B cell (primary cell): ENCODE measurements at regions not wholly inside any gene's neighbourhood (a gene's known extent, or its start where the extent isn't known, plus 50 kb on each side); places are given as distances from the start of the nearest gene placed in this dataset.

Experiments
- ATAC-seq: fragments of 200-7000 bp; cut with Tn5 transposase; one replicate; pipeline ENCODE4 v1.10.0; 2021; ENCODE audit warnings: low read depth, mild to moderate bottlenecking, moderate number of reproducible peaks, moderate library complexity
- CTCF ChIA-PET: fragments of 350-600 bp; sonication (Branson Sonifier 250); formaldehyde crosslinking; loops from one replicate; lab custom pipeline; 2021; ENCODE audit warnings: antibody characterized with exemption, inconsistent platforms; lab: Charles Lee
- POLR2A ChIA-PET: fragments of 350-600 bp; sonication (Branson Sonifier 250); formaldehyde crosslinking; loops from one replicate; lab custom pipeline; 2021; ENCODE audit warnings: antibody characterized with exemption; lab: Charles Lee
- DNase-seq: peaks from one replicate; pipeline ENCODE4 v3.0.0; 2013
- H2AFZ ChIP-seq: 2 replicates; pipeline ENCODE4 v1.6.1; 2012; ENCODE audit warnings: mild to moderate bottlenecking, low read depth, low read length; ENCODE audit not compliant: insufficient read depth, poor library complexity, severe bottlenecking
- H3K27ac ChIP-seq, 2 donors: 1 replicate in 1 of 2; 2 replicates in 1 of 2; pipeline ENCODE4 v1.5.1; 2012 to 2013; ENCODE audit warnings: low read length in 2 of 2, mild to moderate bottlenecking in 2 of 2, moderate library complexity in 1 of 2
- H3K27me3 ChIP-seq, 4 experiments: fragments of 200-600 bp in 1 of 4; sonication (generic) in 1 of 4; replicated peaks in 1 of 4; 1 replicate in 2 of 4; 2 replicates in 2 of 4; pipeline versions ENCODE4 v1.6.1 to v1.7.0; 2013 to 2016; ENCODE audit warnings: low read length in 3 of 4, mild to moderate bottlenecking in 2 of 4, mixed read lengths in 1 of 4, moderate library complexity in 1 of 4; ENCODE audit not compliant: insufficient read depth in 4 of 4, control insufficient read depth in 3 of 4; ENCODE audit errors: control extremely low read depth in 1 of 4
- H3K36me3 ChIP-seq, 2 experiments: replicated peaks in 1 of 2; 1 replicate in 1 of 2; 2 replicates in 1 of 2; pipeline versions ENCODE4 v1.6.1 to v1.7.1; 2013; ENCODE audit warnings: low read length in 1 of 2; ENCODE audit not compliant: insufficient read depth in 2 of 2, control insufficient read depth in 1 of 2; ENCODE audit errors: control extremely low read depth in 1 of 2, extremely low read depth in 1 of 2
- H3K4me1 ChIP-seq, 2 donors: fragments of 200-600 bp in 1 of 2; sonication (generic) in 1 of 2; 1 replicate in 1 of 2; 2 replicates in 1 of 2; pipeline versions ENCODE4 v1.5.1 to v1.6.1; 2013 to 2017; ENCODE audit warnings: low read length in 2 of 2; ENCODE audit not compliant: control insufficient read depth in 2 of 2, insufficient read depth in 2 of 2
- H3K4me2 ChIP-seq: replicated peaks from 2 replicates; pipeline ENCODE3; 2012; ENCODE audit warnings: mild to moderate bottlenecking, low read depth, low read length; ENCODE audit not compliant: poor library complexity, severe bottlenecking
- H3K4me3 ChIP-seq, 5 experiments: fragments of 200-600 bp in 1 of 5; sonication (generic) in 1 of 5; 1 replicate in 3 of 5; 2 replicates in 2 of 5; pipeline versions ENCODE4 v1.5.1 to v1.7.0; 2011 to 2016; ENCODE audit warnings: low read length in 4 of 5, mild to moderate bottlenecking in 4 of 5, low read depth in 2 of 5, control low read depth in 1 of 5, moderate library complexity in 1 of 5; ENCODE audit not compliant: insufficient read depth in 1 of 5; ENCODE audit errors: control extremely low read depth in 1 of 5, extremely low read depth in 1 of 5
- H3K79me2 ChIP-seq: fragments of 200-600 bp; sonication (generic); one replicate; pipeline ENCODE4 v1.6.0; 2016; ENCODE audit warnings: low read length; ENCODE audit not compliant: control insufficient read depth, insufficient read depth
- H3K9ac ChIP-seq: fragments of 200-600 bp; sonication (generic); 2 replicates; pipeline ENCODE4 v1.6.1; 2017; ENCODE audit warnings: mild to moderate bottlenecking, low read length, moderate library complexity
- H3K9me3 ChIP-seq, 3 donors: one replicate each; pipeline versions ENCODE4 v1.6.1 to v1.7.1; 2013; ENCODE audit warnings: low read length in 2 of 3; ENCODE audit not compliant: control insufficient read depth in 2 of 3, insufficient read depth in 1 of 3; ENCODE audit errors: control extremely low read depth in 1 of 3
- H4K20me1 ChIP-seq: 2 replicates; pipeline ENCODE4 v1.6.0; 2012; ENCODE audit warnings: mild to moderate bottlenecking, low read length; ENCODE audit not compliant: insufficient read depth, control insufficient read depth, poor library complexity, severe bottlenecking
- H3K27ac Mint-ChIP-seq: one replicate; pipeline ENCODE4 v1.8.0; 2021; ENCODE audit warnings: mixed read lengths
- H3K27me3 Mint-ChIP-seq: one replicate; pipeline ENCODE4 v1.8.0; 2021; ENCODE audit warnings: mixed read lengths
- H3K4me1 Mint-ChIP-seq: one replicate; pipeline ENCODE4 v1.8.0; 2021; ENCODE audit warnings: mixed read lengths
- H3K4me3 Mint-ChIP-seq: one replicate; pipeline ENCODE4 v1.8.0; 2021; ENCODE audit warnings: mixed read lengths
- H3K9me3 Mint-ChIP-seq: one replicate; pipeline ENCODE4 v1.8.0; 2022; ENCODE audit warnings: mixed read lengths; ENCODE audit not compliant: insufficient read depth
- CTCF ChIP-seq: fragments of 200-600 bp; IDR thresholded peaks from one replicate; pipeline ENCODE4 v1.8.0; 2022; ENCODE audit warnings: antibody characterized with exemption, mild to moderate bottlenecking
- EZH2 ChIP-seq: IDR thresholded peaks from 2 replicates; pipeline ENCODE4 v1.6.1; 2012; ENCODE audit warnings: borderline replicate concordance, low read depth, mild to moderate bottlenecking, moderate library complexity, low read length; ENCODE audit not compliant: insufficient read depth, poor library complexity, severe bottlenecking
- WGBS: methylation state at CpG from one replicate; pipeline ENCODE4 v1.1.5; 2013; ENCODE audit warnings: missing lambda C conversion rate; ENCODE audit not compliant: insufficient coverage; 5-methylcytosine and 5-hydroxymethylcytosine counted together
- intact Hi-C: fragments of 100-400 bp; cut with micrococcal nuclease; formaldehyde crosslinking; loops from one replicate; pipeline ENCODE4 v1.10.0; 2022

GRCh38 chrX:42697544-42697943, 80.4 kb downstream of the PPP1R2C start:
- H3K36me3 ChIP-seq = no peaks in the 10 kb centered on the region
- no peaks in the 10 kb centered on the region for H3K9me3 ChIP-seq
- no peak overlapping the region for H3K4me3 Mint-ChIP-seq
- DNase-seq = no peak
- peaks cover 12% of the 10 kb centered on the region for H3K4me1 Mint-ChIP-seq
- H3K9me3 Mint-ChIP-seq = no peaks in the 10 kb centered on the region
- H3K27ac ChIP-seq = no peak overlapping the region
- H3K27ac Mint-ChIP-seq = no peak overlapping the region
- H3K4me1 ChIP-seq = peaks cover 0 to 3% of the 10 kb centered on the region in 2 donors
- no CpG with 5 or more reads among the region's 3 CpGs for WGBS
- ChIA-PET CTCF (no interaction called here), POLR2A (no interaction called here)
- no peak overlapping the region for H3K9ac ChIP-seq
- no peak for ATAC-seq
- intact Hi-C loops = no loop called here
- H3K4me3 ChIP-seq = no peak overlapping the region
- no peaks in the 10 kb centered on the region for H3K27me3 Mint-ChIP-seq
- H3K27me3 ChIP-seq = no peaks in the 10 kb centered on the region
- no peak overlapping the region for H2AFZ ChIP-seq
- TF ChIP-seq EZH2 (no peak), CTCF (no peak)
- H4K20me1 ChIP-seq = no peaks in the 10 kb centered on the region
- H3K4me2 ChIP-seq = no peak overlapping the region
- H3K79me2 ChIP-seq = no peaks in the 10 kb centered on the region

- Histone ChIP-seq H2AFZ (no peak overlapping the region), H4K20me1 (no peaks in the 10 kb centered on the region), H3K36me3 (no peaks in the 10 kb centered on the region), H3K27me3 (no peaks in the 10 kb centered on the region), H3K79me2 (no peaks in the 10 kb centered on the region), H3K9me3 (no peaks in the 10 kb centered on the region), H3K27ac (no peak overlapping the region), H3K4me3 (no peak overlapping the region), H3K9ac (no peak overlapping the region), H3K4me2 (no peak overlapping the region), H3K4me1 (peaks cover 0 to 3% of the 10 kb centered on the region in 2 donors)
- intact Hi-C loops = no loop called here
- no peak overlapping the region for H3K27ac Mint-ChIP-seq
- no peak for ATAC-seq
- POLR2A ChIA-PET = no interaction called here
- H3K27me3 Mint-ChIP-seq = no peaks in the 10 kb centered on the region
- CTCF ChIA-PET = no interaction called here
- no CpG with 5 or more reads among the region's 3 CpGs for WGBS
- H3K4me3 Mint-ChIP-seq = no peak overlapping the region
- TF ChIP-seq CTCF (no peak), EZH2 (no peak)
- H3K9me3 Mint-ChIP-seq = no peaks in the 10 kb centered on the region
- no peak for DNase-seq
- peaks cover 12% of the 10 kb centered on the region for H3K4me1 Mint-ChIP-seq
Measured at GRCh38 chrX:42696536-42697124, 81.3 kb downstream of the PPP1R2C start.
